Tibial nerve (tissue), 4 donors: ENCODE measurements at regions not wholly inside any gene's neighbourhood (a gene's known extent, or its start where the extent isn't known, plus 50 kb on each side); places are given as distances from the start of the nearest gene placed in this dataset.

ENCODE experiments used
- EP300 ChIP-seq, 2 donors: sonication (generic); formaldehyde crosslinking; IDR thresholded peaks; one replicate each; pipeline ENCODE4 v1.6.1; 2017; ENCODE audit warnings: antibody characterized with exemption in 2 of 2, mild to moderate bottlenecking in 1 of 2
- POLR2A ChIP-seq, 2 donors: fragments of 450-650 bp; IDR thresholded peaks; one replicate each; pipeline ENCODE4 v1.6.1; 2017; ENCODE audit warnings: antibody characterized with exemption in 2 of 2, mild to moderate bottlenecking in 2 of 2, moderate library complexity in 2 of 2
- TF ChIP-seq, protein P1 (sequence below), 5 experiments: fragments of 200-600 bp in 3 of 5; fragments of 450-650 bp in 2 of 5; sonication (generic) in 3 of 5; IDR thresholded peaks; one replicate each; pipeline ENCODE4 v1.5.1; 2016 to 2019; ENCODE audit warnings: antibody characterized with exemption in 5 of 5, mild to moderate bottlenecking in 3 of 5, moderate library complexity in 2 of 5

GRCh38 chr4:79178760-79179159, 147.1 kb downstream of the NAA11 start:
- TF ChIP-seq POLR2A (IDR thresholded peaks at IDR 0.05) = no peak
- TF ChIP-seq, protein P1, sequence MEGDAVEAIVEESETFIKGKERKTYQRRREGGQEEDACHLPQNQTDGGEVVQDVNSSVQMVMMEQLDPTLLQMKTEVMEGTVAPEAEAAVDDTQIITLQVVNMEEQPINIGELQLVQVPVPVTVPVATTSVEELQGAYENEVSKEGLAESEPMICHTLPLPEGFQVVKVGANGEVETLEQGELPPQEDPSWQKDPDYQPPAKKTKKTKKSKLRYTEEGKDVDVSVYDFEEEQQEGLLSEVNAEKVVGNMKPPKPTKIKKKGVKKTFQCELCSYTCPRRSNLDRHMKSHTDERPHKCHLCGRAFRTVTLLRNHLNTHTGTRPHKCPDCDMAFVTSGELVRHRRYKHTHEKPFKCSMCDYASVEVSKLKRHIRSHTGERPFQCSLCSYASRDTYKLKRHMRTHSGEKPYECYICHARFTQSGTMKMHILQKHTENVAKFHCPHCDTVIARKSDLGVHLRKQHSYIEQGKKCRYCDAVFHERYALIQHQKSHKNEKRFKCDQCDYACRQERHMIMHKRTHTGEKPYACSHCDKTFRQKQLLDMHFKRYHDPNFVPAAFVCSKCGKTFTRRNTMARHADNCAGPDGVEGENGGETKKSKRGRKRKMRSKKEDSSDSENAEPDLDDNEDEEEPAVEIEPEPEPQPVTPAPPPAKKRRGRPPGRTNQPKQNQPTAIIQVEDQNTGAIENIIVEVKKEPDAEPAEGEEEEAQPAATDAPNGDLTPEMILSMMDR (IDR thresholded peaks at IDR 0.05) = no peak
- TF ChIP-seq EP300 (IDR thresholded peaks at IDR 0.05) = no peak
